GM19455 (cell line): ENCODE measurements at regions not wholly inside any gene's neighbourhood (a gene's known extent, or its start where the extent isn't known, plus 50 kb on each side); places are given as distances from the start of the nearest gene placed in this dataset.

ENCODE experiments used
- ATAC-seq: cut with Tn5 transposase; IDR thresholded peaks from one replicate; pipeline ENCODE4 v1.9.1; 2021; ENCODE audit not compliant: unreplicated experiment

DNA sequence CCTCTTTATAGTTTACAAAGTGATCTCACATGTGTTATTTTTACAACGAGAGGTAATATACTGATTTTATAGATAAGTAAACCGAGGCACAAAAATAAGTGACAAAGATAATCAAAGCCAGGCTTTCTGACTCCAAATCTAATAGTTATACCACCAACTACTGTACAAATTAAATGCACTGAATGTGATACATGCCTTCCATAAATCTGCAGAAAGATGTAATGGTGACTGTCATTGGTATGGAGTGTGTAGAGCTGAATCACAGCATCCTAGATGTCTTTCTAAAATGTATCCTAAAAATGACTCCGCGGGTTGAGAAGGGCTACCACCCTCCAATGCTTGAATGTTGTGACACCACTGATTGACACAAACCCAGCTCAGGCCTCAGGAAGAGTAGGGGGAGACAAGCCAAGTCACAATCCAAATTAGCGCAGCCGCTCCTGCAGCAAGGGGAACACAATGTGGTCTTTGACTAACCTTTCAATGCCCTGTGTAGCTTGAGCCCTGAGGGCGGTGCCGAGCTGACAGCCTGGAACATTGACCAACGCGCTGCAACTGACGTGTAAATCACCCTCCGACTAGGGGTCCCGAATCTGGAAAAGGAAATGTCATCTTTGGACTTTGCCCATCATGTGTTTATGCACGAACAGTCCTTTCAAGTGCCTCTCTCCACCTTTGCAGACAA is 136.8 kb downstream of the OLIG3 start:
- no peak for ATAC-seq

DNA sequence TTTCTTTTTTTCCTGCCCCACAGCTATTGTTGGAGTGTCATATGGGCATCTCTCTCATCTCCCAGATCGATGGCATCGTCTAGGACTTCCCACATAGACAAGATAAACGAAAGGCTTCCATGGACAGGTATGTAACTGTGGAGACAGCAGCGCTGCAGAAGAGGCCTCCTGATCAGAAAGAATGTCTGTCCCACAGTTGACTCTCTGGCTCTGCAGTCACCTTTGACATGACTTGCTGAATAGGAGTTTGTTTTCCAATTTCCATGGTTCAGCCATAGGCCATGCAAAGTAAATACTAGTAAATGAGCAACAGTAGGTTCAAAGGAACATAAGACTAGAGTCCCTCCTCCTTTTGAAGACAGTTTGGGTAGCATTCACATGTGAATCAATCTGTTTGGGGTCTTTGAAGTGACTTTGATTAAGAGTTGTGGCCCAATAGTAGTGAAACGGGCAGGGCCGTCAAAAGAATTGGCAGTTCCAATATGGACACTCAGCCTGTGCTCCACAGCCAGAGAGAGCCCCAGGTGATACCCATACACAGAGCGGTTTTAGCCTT is 134.7 kb upstream of the IFNGR1 start:
- ATAC-seq = no peak

DNA sequence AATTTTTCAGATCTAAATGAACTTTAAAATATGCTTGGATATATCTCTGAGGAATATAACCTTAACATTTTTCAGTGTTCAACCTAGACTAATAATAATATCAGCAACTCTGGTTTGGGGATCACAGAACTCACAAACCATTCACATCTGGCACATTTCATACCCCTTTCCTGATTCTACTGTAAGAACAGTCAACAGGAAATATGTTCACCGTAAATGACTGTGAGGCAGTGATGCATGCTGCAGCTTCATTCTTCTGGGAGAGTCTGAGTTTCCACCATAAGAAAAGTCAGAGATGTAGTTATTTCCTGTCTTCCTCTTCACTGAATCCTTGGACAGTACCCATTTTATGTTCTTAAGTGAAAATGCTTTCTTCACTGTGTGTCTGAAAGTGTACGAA is 134.2 kb upstream of the IFNGR1 start:
- ATAC-seq = no peak

DNA sequence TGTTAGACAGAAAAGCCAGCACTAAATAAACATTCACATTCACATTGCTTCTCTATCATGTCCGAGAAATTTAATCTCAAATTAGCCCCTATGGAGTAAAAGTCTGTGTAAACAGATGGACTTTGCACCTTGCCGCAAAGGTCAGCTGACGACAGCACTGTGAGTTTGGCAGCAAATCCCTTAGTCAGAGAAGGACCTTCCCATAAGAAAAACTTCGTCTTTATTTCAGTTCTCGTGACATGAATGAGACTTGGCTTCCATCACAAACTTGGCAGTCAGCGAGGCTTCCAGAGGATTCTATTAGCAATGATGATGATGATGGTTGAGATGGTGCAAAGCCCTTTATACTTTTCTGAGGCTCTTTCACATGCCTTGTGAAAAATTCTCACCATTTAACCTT is 133.7 kb upstream of the IFNGR1 start:
- no peak for ATAC-seq

DNA sequence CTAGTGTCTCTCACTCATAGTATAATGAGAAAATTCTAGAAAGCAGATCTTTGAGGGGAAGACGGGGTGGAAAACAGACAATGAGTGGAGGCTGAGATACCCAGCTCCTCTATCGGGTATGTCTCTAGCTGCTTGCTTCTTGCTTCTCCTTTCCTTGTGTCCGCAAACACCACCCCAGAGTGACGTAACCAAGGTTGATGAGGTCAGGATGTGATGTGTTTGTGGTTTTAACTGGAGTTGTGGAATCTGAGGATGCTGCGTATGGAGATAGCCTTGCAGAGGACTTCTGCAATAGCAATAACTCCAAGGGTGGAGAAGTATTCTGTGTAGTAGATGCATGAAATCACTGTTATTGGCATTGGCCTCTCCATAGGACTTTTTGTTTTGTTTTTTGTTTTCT is 132.7 kb upstream of the IFNGR1 start:
- ATAC-seq = no peak

DNA sequence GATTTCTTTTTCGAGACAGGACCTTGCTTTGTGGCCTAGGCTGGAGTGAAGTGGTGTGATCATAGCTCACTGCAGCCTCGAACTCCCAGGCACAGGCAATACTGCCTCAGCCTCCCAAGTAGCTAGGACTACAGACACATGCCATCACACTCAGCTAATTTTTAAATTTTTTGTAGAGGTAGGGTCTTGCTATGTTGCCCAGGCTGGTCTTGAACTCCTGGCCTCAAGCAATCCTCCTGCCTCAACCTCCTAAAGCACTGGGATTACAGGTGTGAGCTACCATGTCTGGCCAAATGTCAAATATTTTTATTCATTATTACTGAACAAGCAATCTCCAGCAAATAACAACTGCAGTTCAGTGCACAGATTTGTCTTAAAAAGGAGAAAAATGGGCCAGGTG is 131.7 kb upstream of the IFNGR1 start:
- no peak for ATAC-seq

DNA sequence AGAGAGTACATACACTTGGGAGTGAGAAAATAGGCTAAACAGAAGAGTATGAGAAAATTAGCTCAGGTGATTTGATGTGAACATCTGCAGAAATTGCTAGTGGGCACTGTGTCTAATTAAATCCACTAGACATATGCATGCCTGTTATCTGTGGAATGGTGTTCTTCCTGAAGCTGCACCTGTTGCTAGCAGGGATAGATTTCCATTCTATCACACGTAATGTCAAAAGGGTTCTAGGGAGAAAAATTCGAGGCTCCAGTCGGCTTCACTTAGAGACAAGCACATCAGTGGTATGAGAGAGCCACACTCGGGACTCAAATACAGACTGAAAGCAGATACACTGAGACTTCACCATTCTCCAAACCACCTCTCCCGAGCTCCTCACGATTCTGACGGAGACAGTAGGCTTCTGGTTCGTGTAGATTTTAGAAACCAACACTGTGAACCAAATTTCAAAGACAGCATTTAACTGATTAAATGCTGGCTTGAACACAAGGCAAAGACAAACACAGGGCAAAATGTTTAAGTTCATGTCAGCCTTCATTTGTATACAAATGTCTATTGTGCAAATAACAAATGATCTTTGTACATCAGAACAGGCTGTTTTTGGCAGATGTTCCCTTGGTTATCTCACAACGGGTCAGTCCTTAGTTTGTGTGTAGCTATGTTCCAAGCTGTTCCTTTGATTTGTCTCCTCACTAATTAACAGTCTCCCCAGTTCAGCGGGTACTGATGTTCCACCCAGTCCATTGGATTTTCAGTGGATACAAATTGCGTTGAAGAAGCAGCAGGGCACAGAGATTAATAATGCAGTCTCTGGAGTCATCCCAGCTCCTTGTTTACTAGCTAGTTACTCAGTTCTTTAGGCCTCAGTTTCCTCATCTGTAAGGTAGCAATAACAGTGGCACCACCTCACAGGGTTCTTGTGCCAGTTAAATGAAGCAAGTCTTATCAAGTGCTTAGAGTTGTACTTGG is 131.0 kb upstream of the IFNGR1 start:
- ATAC-seq = no peak

DNA sequence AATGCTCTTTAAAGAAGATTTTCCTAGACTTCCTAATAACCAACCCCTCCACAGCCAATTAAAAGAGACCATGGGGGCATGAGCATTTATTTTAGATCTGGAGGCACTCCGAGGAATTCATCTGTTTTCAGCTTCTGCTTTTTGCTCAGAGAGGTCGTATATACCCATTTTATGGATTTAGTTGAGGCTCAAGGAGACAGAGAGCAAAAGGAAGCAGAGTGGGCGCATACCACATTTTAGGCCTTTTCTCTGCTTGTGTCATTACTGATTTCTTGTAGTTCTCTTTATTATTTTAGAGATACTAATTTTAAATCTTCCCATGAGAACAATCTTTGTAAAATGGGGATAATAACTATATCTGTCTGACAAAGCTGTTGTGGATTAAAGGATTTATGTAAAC is 129.6 kb upstream of the IFNGR1 start:
- no peak for ATAC-seq

DNA sequence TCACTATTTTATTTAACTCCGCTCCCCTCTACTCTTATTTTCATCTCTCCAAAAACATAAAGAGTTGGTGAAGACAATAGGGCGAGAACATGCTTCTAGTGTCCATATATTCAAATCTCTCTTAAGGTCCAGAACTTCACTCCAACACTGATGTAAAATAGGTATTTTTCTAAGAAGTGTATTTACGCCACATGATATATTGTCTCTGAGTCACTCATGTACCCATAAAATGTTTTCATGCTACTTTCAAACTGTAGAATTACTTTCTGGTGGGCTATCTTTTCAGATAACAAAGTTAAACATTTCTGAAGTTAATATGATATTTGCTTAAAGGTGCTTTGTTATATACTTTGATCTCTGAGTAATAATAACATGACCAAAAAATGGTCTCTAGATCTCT is 124.1 kb upstream of the IFNGR1 start:
- ATAC-seq = no peak

DNA sequence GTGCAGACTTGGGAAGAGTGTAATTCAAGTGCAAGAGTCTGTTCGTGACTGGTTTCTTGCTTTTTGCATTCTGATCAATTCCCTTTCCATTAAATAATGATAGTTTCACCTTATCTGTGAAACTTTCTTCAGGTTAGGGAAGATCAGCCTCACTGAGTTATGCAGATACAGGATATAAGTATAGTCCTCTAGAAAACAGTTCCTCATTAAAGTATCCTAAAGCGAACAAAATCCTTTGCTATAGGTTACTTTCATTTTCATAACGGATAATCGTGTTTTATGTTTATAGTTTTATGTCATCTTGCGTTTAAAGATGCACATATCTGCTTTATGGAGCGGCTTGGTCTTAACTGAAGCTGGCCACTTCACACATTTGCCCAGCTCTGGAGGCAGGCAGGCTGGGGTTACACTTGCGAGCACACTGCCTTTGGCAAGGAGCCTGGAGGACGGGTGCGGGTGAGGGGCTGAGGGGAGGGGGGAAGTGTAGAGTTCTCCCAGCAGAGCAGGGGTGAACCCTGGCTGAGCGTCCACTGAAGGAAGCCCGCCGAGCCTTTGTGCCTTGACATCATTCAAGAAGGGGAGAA is 123.5 kb upstream of the IFNGR1 start:
- no peak for ATAC-seq

DNA sequence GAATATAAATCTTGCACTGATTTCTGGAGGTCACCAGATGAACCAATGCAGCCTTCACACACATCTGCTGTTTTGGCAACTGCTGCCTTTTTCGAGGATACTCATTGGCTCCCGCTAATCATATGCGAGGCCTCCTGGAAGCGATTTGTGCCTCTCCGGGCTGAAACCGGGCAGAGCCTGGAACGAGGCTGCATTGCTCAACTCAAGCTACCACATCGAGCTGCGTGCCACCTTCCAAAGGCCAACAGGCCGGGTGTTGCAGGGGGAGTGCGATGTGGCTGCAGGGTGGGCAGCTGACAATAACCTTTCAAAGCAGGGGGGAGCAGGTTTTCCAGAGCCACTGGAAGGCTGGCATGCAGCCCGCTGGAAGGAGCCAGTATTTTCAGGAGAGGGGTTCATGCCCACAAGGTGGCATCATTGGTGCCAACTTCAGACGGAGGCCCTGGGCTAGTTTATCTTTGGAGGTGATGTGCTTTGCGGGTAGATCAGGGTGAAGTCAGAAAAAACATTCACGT is 122.6 kb upstream of the IFNGR1 start:
- ATAC-seq = no peak

DNA sequence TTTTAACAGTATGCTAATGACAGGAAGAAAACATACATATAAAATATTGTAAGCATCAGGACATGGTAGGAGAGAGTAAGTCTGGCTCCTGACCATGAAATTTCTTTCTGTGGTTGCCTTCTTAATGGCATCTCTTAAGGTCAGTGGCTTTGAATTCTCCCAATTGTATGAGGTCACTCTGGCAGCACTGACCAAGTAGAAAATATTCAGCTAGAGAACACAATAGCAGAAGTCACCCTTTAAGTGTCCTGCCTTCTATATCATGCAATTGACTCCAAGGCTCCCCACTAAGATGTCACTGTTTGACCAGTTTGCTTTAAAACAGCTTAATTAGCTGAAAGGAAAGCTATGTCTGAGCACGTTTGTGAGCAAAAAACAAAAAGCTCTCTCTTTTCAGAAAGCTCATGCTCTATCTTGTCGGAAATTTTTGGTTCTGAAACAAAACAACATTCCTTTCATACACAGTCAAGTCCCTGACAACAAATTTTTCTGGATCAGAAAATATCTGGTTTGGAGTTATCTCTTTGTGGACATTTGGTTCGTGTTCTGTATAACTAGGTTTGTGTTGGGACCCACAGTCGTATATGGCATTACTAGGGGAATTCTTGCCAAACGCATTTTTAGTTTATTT is 120.9 kb upstream of the IFNGR1 start:
- ATAC-seq = no peak

DNA sequence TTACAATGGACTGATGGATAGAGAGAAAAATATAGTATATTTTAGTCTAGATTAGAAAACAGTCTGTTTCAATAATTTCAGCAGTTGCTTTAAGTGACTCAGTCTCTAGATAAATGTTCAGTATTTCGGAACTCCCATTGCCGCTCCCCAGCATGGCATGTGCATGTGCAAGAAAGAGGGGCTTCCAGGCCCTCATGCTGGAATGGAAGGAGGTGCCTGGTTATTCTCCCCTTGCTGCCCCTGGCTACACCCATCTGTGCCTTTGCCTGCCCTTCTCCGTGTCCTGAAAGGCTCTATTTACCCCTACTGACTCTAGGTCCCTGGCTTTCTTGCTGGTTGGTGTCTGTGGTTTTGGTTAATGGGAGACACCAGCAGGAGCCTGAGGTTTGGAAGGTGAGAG is 115.7 kb upstream of the IFNGR1 start:
- no peak for ATAC-seq

DNA sequence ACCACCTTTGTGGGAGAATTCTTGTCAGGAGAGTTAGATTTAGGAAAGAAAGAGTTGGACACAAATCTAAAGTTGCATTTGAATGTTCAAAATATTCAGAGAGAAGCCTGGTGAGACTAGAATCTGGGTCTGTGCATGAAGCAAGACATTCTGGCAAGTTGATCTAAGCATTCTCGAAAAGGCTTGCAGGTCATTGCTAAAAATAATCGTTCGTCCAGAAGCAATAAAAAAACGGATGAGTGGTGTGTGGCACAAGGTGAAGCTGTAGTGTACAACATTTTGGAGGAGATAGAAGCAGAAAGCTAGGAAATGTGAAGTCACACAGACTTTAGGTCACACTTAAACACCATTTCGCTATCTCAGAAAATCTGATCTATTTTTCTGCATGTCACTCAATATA is 114.9 kb upstream of the IFNGR1 start:
- no peak for ATAC-seq

DNA sequence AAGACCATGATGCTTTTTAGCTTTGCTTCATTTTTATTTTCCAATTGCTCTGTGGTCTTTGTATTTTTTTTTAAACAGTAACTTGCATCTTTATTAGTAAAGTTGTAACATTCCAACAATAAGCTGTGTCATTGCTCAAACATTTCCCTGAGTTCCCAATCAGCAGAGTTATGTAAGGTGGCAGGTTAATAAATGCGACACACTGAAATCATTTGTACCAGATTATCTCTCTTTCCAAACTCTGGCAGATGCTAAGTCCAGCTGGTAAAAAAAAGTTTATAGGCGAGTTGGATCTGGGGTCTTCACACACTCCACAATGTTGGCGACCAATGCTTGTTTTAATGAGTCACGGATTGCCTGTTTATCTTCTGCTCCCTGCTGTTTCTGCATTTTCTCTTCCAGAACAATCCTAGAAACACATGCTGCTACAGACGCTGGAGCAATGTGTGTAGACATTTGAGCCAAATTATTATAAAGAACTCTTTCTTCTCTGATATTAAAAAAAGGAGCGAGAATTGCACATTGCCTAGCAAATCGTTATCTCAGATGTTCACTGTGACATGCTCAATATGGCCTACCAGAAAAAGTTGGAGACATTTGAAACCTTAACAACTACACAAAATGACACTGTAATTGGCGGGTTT is 113.6 kb upstream of the IFNGR1 start:
- no peak for ATAC-seq

DNA sequence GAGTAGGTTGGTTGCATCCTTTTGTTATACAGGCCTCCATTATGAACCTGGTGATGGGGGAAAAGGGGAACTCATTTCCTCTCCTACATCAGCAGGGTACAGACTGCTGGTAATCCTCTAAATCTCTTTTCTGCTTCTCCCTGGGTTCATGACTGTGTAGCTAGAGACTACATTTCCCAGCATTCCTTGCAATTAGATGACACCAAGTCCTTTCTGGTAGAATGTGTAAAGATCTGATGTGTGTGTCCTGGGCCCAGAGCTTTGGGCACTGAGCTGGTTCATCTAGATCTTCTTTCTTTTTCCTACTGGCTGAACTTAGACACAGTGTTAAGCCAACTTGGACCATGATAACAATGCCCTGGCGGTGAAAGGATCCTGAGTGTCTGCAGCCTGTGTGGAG is 104.7 kb upstream of the IFNGR1 start:
- ATAC-seq = no peak

DNA sequence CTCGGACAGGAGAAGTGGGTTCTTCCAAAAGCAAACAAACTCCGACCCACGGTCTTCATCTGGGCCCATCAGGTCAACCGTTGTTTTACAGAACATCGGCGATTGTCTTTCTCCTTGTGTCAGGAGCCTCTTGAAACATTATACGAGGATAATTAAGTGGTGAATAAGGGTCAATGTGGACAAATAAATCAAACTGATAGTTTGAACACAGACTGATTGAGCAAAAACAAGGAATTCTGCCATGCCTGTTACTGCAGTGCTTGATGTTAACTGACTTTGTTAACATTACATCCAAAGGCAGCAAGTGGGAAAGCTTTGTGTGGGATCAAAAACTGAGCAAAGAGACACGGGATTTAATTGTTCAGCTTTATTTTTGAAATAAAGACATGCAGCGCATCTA is 101.1 kb upstream of the IFNGR1 start:
- ATAC-seq = no peak

DNA sequence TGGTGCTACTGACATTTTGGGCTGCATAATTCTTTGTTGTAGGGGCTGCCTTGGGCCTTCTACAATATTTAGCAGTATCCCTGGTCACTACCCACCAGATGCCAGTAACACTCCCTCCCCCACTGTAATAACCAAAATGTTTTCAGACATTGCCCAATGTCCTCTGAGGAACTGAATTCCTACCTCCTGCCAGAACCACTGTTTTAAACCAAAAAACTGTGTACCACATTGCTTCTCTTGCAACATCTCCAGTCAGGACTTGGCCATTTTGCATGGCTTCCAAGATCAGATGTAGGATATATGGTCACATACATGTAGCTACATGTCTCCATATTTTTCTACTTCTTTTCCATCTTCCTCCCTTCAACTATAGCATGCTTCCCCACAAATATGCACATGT is 97.4 kb upstream of the IFNGR1 start:
- ATAC-seq = no peak

DNA sequence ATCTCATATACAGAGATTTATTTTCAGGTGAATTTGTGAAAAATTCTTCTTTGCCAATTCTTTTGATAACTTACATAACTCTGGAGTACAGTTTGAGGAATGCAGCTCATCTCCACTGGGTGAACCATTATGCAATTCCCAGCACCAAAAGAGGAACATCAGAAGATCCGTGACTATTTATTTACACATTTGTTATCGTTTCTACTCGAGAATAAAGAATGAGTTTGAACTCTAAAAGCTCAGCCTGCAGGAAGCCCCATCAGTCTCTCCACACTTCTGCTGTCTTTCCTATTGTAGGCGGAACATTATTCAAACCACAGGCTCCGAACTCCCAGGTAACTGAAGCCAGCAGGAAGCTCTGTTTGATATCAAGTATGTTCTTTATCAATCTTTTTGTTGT is 95.9 kb upstream of the IFNGR1 start:
- no peak for ATAC-seq
